Glomerular visceral epithelial cell (primary cell): ENCODE measurements at regions not wholly inside any gene's neighbourhood (a gene's known extent, or its start where the extent isn't known, plus 50 kb on each side); places are given as distances from the start of the nearest gene placed in this dataset.
"Not testable (repeated sequence)": the region's sequence is repeated elsewhere in the genome, so short reads cannot be mapped to it uniquely, and the experiment has no call there.

Experiments used
- DNase-seq: peaks from one replicate; pipeline ENCODE4 v3.0.0-alpha.2; 2016; ENCODE audit errors: extremely low spot score

- DNase-seq = no peak
These were observed 785.6 kb downstream of the NR4A2 start for GRCh38 chr2:155546721-155547555.

GRCh38 chr2:155539028-155539427 lies 793.5 kb downstream of the NR4A2 start:
- not testable (repeated sequence) for DNase-seq

- no peak for DNase-seq
These were observed 804.5 kb downstream of the NR4A2 start for GRCh38 chr2:155528034-155528433.

GRCh38 chr2:155525199-155525598 lies 807.3 kb downstream of the NR4A2 start:
- no peak for DNase-seq

GRCh38 chr2:155519529-155520130 lies 812.9 kb downstream of the NR4A2 start:
- DNase-seq = no peak

GRCh38 chr2:155518094-155518493 lies 814.4 kb downstream of the NR4A2 start:
- no peak for DNase-seq

GRCh38 chr2:155517362-155517761 lies 815.2 kb downstream of the NR4A2 start:
- DNase-seq = no peak

- no peak for DNase-seq
These were observed 814.8 kb downstream of the KCNJ3 start for GRCh38 chr2:155513248-155513647.

GRCh38 chr2:155502766-155503165 lies 804.3 kb downstream of the KCNJ3 start:
- DNase-seq = no peak

GRCh38 chr2:155498106-155498505 lies 799.6 kb downstream of the KCNJ3 start:
- DNase-seq = no peak

GRCh38 chr2:155494744-155495143 lies 796.2 kb downstream of the KCNJ3 start:
- no peak for DNase-seq

GRCh38 chr2:155485141-155485842 lies 786.8 kb downstream of the KCNJ3 start:
- DNase-seq = no peak

- no peak for DNase-seq
These were observed 782.6 kb downstream of the KCNJ3 start for GRCh38 chr2:155481141-155481540.

- not testable (repeated sequence) for DNase-seq
These were observed 773.5 kb downstream of the KCNJ3 start for GRCh38 chr2:155472018-155472417.

GRCh38 chr2:155456222-155456621 lies 757.7 kb downstream of the KCNJ3 start:
- no peak for DNase-seq

GRCh38 chr2:155442755-155443372 lies 744.4 kb downstream of the KCNJ3 start:
- DNase-seq = peak; percentile 67

GRCh38 chr2:155442088-155442487 lies 743.6 kb downstream of the KCNJ3 start:
- DNase-seq = no peak

- no peak for DNase-seq
These were observed 732.6 kb downstream of the KCNJ3 start for GRCh38 chr2:155431004-155431507.

GRCh38 chr2:155427470-155427869 lies 729.0 kb downstream of the KCNJ3 start:
- DNase-seq = no peak

GRCh38 chr2:155424518-155424917 lies 726.0 kb downstream of the KCNJ3 start:
- DNase-seq = no peak

- no peak for DNase-seq
These were observed 720.3 kb downstream of the KCNJ3 start for GRCh38 chr2:155418753-155419152.

- no peak for DNase-seq
These were observed 714.1 kb downstream of the KCNJ3 start for GRCh38 chr2:155412598-155412997.
